ENCODE measurements at regions not wholly inside any gene's neighbourhood (a gene's known extent, or its start where the extent isn't known, plus 50 kb on each side); places are given as distances from the start of the nearest gene placed in this dataset.
A peak's percentile ranks its signal among the peaks of the same experiment; 100 is the strongest.

DNA sequence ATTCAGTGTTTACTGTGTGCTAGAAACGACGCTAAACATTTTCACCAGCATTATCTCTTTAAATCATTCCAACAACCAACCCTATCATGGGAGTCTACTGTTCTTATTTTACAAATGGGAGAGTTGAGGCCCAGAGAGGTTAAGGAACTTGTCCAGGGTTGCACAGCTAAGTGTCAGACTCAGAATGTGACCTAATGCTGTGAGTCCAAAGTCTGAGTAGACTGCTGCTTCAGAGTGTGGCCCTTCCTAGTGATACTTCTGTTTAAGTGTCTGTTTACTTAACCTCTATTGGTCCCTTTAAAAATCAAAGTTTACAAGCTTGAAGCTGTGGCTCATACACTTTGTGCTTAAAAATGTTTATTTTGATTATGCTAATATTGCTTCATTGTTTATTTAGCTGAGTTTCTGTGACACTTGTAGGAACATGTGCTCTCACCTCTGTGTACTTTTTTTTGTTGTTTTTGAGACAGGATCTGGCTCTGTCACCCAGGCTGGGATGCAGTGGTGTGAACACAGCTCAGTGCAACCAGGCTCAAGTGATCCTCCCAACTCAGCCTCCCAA, 84.4 kb upstream of the SYPL1 start:
- DNase-seq (ENCODE audit: low spot score), result no peak

DNA sequence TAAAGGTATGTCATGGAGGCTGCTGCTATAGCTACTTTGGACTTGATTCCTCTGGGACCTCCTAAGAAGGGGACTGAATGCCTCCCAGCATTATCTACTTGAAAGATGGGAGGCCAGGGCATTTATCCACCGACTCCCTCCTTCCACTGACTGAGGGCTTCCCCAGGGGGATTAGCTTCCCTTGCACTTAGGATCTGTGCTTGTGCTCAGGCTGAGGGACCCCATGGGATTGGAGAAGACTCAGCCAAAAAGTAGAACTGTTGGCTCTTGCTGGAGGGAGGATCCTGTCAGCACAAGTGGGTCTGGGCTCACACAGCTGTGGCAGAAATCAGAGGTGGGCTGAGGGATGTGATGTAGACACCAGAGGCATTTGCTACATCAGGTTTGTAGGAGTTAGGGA, 81.5 kb upstream of the SYPL1 start:
- no peak for DNase-seq (ENCODE audit: low spot score)

DNA sequence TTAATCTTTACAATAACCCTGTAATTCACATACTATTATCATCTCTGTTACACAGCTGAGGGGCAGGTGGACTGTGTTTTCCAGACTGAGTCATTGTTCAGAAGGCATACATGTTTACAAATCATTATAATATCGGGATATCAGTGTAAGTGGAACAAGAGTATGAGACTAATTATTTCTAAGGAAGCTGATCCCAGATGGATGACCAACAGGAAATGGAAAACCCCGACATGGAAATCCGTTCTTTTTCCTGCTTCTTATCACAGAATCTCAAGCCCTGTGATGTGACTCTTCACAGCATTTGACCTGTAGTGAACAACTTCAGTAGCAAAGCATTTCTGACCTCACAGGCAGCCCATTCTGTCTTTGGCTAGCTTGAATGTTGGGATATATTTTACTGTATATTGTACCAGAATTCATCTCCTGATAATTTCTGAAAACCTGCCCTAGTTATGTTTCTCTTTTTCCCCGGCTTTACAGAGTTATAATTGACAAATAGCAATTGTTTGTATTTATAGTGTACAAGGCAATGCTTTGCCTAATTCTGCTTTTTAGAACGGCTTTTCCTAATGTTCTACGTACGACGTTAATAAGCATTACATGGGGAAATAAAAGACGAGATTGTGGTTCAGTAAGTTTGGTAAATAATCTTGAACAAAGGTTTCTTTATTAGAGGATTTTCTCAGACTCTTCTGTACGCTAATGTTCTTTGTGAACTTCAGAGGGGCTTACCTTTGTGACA, 78.6 kb upstream of the SYPL1 start:
- DNase-seq (ENCODE audit: low spot score), result no peak

DNA sequence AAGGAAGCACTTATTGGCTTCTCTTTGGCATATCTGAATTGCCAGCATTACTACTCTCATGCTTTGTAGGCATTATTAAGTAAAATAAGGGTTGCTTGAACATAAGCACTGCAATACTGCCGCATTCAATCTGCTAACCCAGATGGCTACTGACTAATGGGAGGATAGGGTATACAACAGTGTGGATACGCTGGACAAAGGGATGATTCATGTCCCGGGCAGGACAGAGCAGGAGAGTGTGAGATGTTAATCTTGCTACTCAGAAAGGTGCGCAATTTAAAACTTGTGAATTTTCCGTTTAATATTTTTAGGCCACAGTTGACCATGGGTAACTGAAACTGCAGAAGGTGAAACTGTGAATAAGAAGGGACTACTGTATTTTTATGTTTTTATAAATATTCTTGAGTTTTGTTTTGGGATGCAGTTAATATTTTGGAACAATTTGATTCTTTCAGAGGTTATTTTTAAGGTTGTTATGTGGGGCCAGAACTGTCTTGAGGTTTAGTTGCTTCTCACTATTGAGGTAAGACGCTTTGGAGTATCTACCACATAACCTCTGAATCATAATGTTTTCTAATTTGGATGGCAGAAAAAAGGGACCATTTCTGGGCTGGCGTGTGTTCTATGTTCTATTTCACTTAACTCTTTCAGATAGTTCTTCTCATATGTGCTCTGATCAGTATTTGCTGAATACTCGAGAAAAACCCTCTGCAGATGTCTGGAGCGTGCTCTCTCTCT, 75.7 kb upstream of the SYPL1 start:
- DNase-seq (ENCODE audit: low spot score), result no peak

DNA sequence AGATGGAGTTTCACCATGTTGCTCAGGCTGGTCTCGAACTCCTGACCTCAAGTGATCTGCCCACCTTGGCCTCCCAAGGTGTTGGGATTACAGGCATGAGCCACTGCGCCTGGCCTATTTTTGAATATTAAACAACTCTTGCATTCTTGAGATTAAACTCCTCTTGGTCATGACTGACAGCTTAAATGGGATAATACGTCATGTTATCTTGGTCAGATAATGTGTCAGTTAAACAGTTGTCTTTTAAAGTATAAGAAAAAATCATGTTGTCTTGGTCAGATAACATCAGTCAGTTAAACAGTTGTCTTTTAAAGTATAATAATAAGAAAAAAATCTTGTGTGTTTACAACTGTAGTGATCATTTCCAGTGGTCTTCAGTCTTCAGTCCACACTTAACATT, 73.6 kb upstream of the SYPL1 start:
- DNase-seq (ENCODE audit: low spot score), result no peak

DNA sequence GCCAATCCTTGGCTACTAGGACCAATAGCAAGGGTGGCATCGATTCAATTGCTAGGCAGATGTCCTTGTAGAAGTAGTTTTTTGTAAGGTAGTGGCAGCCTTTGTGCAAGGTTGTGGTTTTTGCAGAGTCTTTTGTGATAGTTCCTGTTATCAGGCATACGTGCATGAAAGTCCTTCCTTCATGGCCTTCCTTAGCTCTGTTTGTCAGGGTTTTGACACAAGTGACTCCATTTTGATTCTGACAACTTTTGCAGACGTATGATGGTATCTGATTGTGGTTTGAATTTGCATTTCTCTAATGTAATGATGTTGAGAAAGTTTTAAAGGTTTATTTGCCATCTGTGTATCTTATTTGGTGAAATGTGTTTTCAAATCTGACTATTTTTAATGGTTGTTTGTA, 71.8 kb upstream of the SYPL1 start:
- DNase-seq (ENCODE audit: low spot score), result no peak

DNA sequence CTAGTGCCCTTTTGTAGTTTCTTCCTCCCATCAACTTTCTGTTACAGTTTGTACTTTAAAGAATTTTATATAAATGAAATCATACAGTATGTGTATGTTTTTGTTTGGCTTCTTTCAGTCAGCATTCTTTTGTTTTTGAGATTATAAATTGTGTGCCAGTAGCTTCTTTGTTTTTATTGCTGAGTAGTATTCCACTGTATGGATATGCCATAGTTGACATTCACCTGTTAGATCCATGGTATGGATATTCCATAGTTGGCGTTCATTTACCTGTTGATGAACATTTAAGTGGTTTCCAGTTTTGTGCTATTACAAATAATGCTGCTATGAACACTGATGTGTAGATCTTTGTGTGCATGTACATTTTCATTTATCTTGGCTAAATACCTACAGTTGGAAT, 70.8 kb upstream of the SYPL1 start:
- DNase-seq (ENCODE audit: low spot score), result no peak

DNA sequence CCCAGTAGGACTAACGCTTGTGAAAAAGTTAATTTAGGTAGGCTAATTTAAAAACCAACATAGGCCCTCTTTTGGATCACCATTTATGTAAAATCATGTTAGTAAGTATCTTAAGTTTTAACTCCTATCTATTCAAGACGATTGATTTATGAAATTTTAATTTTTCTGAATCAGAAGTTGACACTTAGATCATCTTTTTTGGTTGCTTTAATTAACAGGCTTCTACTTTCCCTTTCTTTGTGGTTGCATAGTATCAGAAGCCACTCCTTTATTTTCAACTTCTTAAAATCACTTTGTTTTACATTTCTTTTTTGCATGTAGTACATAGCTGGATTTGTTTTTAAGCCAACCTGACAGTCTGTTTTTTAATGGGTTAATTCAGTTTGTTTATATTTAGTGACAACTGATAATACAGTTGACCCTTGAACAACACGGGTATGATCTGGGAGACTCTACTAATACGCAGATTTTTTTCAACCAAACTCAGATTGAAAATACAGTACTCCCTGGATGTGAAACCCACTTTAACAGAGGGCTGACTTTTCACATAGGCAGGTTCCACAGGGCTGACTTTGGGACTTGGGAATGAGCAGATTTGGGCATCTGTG, 69.7 kb upstream of the SYPL1 start:
- DNase-seq (ENCODE audit: low spot score), result no peak

DNA sequence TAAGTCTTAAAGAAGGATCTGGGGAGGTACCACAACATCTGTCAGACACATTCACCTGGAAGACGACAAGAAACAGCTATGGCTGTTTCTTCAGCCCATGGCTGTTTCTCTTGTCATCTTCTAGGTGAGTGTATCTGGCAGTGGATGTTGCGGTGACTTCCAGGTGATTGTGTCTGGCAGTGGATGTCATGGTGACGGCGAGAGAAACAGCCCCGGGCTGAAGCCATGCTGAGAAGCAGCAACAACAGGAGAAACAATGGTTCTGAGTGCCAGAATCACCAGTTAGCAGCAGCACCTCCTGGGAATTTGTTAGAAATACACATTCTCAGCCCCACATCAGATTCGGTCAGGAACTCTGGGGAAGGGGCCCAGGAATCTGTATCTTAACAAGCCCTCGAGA, 68.6 kb upstream of the SYPL1 start:
- no peak for DNase-seq (ENCODE audit: low spot score)

DNA sequence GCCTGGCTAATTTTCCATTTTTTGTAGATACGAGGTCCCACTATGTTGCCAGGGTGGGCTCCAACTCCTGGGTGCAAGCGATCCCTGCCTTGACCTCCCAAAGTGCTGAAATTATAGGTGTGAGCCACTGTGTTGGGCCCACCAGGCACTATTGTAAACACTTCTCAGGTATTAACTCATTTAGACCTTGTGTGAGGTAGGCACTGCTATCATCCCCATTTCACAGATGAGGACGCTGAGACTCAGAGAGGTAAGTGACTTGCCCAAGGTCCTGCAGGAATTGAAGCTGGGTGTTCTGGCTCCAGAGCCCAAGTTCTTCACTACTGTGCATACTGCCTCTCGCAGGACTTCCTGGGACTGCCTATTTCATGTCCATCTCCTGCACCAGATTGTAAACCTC, 67.1 kb upstream of the SYPL1 start:
- no peak for DNase-seq (ENCODE audit: low spot score)

DNA sequence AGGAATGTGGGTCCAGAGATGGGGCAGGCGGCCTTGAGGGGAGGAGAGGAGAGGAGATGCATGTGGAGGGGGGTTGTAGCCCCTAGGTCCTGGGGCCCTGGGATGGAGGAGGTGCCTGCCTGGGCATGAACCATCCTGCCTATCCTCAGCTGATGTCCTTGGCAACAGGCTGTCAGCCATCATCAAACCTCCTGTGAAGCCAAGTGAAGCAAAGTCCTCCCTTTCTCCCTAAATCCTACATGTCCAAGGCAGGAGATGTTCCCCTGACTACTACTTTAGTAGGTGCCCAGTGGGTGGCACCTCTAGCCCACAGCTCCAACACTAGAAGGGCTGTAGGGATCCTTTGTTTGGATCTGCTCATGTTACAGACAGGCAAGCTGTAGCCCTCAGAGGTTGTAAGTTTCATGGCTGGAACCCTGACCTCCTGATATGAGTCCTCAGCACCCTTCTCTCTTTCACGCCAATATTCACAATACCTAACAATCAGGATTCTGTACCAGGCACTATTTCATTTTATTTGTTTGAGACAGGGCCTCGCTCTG, 66.6 kb upstream of the SYPL1 start:
- peak; percentile 39 for DNase-seq (ENCODE audit: low spot score)

DNA sequence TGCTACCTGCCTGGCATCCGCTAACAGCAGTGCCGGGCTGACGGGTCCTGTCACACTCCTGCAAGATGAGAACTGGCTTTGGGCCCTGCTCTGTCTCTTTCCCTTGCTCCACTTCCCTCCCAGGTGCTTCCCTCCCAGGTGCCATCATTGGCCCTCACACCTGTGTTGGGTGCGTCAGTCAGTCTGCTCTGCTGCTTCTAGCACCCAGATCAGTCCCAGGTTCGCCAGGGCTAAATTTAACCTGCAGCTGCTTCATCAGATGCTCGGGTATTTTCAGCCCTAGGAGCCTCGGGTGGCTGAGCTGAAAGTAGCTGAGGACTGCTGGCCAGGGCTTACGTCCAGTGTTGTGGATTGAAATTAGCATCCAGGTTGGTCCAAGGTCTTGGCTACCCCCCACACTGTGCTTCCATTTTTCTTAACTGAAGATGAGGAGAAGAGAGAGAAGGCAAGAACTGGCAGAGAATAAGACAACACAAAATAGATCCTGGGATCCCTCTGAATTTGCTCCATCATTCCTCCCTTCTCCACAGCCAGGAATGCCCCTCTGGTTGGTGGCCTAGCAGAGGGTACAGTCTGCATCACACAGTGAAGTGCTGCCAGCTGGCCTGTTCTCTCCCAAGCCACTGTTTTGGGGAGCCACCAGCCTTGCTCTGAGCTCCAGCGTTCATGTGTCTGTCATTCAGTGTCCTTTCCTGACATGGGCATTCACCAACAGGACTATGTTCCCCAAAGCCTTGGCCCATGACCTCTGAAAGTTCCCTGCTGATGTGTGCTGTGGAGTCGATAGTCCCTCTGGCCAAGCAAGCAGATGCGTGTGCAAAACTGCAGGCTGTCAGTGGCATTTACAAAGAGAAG, 65.9 kb upstream of the SYPL1 start:
- no peak for DNase-seq (ENCODE audit: low spot score)

DNA sequence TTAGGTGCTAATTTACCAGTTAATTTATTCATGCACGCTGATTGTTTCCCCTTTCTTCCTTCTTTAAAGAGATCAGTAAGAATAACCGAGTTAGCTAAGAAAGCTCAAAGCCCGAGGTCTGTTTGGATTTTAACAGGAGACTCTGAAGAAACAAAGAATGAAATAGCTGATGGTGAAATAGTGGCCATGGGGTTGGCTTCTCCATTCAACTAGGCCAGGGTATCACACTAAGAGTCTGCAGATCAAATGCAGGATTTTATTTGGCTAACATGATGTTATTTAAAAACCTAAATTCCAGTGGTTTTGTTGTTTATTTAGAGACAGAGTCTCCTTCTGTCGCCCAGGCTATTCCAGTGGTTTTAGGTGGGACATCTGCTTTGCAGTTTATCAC, 65.2 kb upstream of the SYPL1 start:
- DNase-seq (ENCODE audit: low spot score), result peak; percentile 22

DNA sequence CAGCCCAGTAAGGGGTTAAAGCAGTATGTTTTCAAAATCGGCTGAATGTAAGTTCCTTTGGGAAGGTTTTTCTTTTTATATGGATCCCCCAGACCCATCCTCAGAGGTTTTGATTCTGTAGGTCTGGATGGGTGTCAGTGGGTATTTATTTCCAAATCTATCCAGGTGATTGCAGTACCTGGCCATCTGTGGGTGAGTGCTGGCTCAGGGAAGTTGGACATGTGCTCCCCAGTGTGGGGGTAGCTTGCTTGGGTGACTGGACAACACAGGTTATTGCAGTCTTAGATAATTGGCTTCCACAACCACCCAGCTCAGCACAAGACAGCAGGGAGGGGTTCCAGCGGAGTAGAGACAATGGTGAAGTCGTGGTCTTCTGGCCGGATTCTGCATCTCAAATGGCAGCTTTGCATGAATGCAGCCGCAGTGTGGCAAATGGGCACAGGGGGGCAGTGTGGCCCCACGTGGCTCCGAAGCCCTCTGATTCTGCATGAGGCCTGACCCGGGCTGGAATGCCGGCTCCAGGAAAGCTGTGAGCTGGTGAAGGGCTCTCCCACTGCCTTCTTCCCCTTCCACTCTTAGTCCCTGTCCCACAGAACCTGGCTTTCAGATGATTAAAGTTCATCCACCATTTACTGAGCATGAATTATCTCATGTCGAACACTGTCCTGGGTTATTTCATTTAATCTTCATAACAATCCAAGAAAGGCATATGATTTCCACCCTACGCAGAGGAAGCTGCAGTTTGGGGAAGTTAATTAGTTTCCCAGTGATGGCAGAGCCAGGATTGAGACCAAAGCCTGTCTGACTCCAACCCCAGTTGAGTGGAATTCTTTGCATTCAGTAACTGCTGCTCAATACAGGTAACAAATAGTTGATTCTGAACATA, 64.5 kb upstream of the SYPL1 start:
- DNase-seq (ENCODE audit: low spot score), result peak; percentile 89

DNA sequence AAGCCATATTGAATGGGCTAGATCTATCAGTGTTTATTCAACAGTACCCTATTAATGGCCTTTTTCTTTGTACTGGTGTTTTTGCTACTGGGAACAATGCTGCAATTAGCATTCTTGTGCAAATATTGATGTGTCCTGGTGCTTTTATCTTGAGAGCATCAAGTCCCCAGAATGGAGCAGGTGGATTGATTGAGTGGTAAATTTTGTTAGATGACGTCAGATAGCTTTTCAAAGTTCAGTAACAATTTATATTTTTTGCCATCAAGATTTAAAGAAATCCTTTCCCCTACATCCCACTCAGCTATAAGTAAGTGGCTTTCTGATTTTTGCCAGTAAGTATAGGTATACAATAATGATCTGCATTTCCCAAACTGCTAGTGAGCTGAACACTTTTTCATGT, 63.4 kb upstream of the SYPL1 start:
- no peak for DNase-seq (ENCODE audit: low spot score)

DNA sequence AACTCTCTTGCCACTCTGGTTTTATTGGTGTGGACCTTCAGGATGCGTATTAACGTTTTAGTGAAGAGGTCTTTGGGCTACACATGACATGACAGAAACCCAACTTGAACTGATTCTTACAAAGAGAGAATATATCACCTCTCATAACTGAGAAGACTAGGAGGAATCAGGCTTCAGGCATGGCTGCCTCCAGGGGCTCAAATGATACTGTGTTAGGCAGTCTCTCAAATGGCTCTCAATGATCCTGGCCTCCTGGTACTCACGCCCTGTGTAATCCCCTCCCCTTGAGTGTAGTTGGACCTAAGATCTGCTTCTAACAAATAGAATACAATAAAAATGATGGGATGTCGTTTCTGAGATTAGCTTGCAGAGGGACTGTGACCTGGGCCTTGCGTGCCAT, 58.5 kb upstream of the SYPL1 start:
- no peak for DNase-seq (ENCODE audit: low spot score)

DNA sequence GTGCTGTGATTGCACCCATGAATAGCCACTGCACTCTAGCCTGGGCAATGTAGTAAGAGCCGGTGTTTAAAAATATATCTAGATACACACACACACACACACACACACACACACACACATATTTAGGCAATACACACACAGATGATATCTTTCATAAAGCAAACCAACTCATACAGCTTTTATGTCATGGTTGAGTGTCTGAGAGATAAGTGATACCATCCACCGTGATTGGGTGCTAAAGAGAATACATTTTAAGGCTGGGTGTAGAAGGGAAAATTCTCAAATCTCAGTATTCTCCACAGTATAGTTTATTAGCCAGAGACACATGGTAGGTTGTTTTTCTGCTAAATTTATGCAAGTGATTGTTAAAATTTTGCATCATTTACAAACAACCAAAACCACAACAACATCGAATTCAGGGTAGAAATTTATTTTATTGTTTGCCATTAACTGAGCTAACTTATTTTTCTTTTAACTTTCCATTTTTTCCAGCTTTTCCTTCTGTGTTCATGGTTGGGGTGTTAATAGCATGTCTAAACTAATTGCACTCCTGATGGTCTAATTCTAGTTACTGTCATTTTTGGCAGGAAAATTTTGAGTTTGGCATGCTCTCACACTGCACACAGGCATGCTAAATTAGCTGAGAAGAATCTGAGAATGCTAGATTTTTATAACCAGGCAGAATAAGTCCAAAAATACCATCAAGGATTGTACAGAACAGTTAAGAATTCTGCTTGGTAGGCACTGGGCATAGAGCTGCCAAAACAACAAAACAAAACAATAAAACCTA, 57.9 kb upstream of the SYPL1 start:
- DNase-seq (ENCODE audit: low spot score), result no peak

DNA sequence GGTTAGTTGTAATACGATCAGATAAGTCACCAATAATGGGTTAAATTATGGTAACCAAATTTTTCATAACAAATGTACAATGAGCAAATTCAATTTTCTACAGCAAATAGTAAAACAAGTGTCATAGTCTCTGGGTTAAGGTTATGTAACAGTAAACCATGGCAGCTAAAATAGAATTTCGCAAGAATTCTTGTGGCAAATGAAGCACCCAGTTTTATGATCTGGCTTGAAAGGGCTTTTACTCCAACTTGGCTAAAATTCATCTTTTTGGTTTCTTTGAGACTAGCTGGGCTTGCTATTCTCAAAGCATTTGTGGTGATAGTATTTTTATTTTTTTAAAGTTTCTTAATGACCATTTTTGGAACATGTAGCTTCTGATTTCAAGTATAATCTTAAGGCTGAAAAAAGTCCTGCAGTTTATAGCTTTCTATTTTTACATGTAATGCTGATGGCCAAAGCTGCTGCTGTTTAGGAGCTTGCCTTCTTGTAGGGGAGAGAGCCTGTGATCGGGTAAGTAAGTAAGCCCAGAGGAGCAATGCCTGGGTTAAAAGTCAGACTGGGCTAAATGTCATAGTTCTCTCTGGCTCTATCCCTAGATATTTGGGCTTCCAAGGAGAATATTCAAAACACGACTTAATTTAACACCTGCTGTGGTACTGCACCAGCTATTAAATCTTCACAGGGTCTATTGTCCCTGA, 55.5 kb upstream of the SYPL1 start:
- no peak for DNase-seq (ENCODE audit: low spot score)

DNA sequence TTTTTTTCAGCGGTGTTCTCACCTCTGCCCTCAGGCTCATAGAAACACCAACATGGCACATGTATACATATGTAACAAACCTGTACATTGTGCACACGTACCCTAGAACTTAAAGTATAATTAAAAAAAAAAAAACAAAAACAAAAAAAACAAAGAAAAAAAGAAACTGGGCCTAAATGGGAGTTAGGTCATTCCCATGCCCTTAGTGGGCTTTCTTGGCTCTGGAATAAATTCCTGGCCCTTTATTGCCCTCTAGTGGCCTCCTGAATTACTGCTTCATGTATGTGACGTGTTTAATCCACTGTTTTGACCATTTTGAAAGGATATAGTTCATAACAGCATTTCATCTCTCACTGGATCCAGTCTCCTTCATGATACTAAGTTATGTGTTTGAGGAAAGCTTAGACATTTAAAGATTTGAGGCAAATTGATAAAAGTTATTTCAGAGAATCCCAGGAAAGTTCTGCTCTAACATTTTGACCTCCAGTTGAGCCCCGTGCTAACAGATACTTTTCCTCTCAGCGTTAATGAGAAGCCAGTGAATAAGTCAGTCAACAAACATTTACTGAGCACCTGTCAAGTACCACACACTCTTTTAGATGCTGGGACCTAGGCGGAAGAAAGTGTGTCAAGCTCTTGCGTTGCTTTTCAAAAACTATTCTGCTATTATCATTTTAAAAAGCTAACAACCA, 54.7 kb upstream of the SYPL1 start:
- DNase-seq (ENCODE audit: low spot score), result peak; percentile 72
